Transverse colon (tissue), 4 donors: ENCODE measurements at regions not wholly inside any gene's neighbourhood (a gene's known extent, or its start where the extent isn't known, plus 50 kb on each side); places are given as distances from the start of the nearest gene placed in this dataset.

Experiments used
- DNase-seq: peaks from one replicate; pipeline ENCODE4 v3.0.0-alpha.2; 2019
- H3K27ac ChIP-seq, 4 donors: fragments of 200-600 bp; sonication (generic); 2 replicates each; pipeline ENCODE4 v1.5.1; 2016 to 2018; ENCODE audit warnings: inconsistent platforms in 4 of 4
- H3K27me3 ChIP-seq: fragments of 200-600 bp; sonication (generic); 2 replicates; pipeline ENCODE4 v1.5.1; 2017; ENCODE audit warnings: inconsistent platforms
- H3K36me3 ChIP-seq, 4 donors: fragments of 200-600 bp; sonication (generic); 2 replicates each; pipeline ENCODE4 v1.5.1; 2017 to 2019; ENCODE audit warnings: inconsistent platforms in 4 of 4
- H3K4me1 ChIP-seq, 4 donors: fragments of 200-600 bp; sonication (generic); 2 replicates each; pipeline ENCODE4 v1.5.1; 2017 to 2020; ENCODE audit warnings: inconsistent platforms in 4 of 4
- H3K4me3 ChIP-seq, 4 donors: fragments of 200-600 bp; sonication (generic); 1 replicate in 1 of 4; 2 replicates in 3 of 4; pipeline versions ENCODE4 v1.5.1 to v1.6.1; 2017 to 2019; ENCODE audit warnings: inconsistent platforms in 4 of 4
- H3K9me3 ChIP-seq, 2 donors: fragments of 200-600 bp; sonication (generic); 2 replicates each; pipeline ENCODE4 v1.5.1; 2017 to 2019; ENCODE audit warnings: inconsistent platforms in 2 of 2
- CTCF ChIP-seq, 5 experiments: fragments of 200-600 bp in 3 of 5; fragments of 450-650 bp in 2 of 5; sonication (generic) in 3 of 5; IDR thresholded peaks; 1 replicate in 2 of 5; 2 replicates in 3 of 5; pipeline ENCODE4 v1.5.1; 2016 to 2017; ENCODE audit warnings: antibody characterized with exemption in 5 of 5, inconsistent platforms in 3 of 5, mild to moderate bottlenecking in 2 of 5, moderate library complexity in 1 of 5
- EP300 ChIP-seq: sonication (generic); formaldehyde crosslinking; IDR thresholded peaks from one replicate; pipeline ENCODE4 v1.6.1; 2017; ENCODE audit warnings: antibody characterized with exemption, low read depth
- POLR2A ChIP-seq: fragments of 450-650 bp; IDR thresholded peaks from one replicate; pipeline ENCODE4 v1.6.1; 2016; ENCODE audit warnings: antibody characterized with exemption, mild to moderate bottlenecking, moderate library complexity
- POLR2AphosphoS5 ChIP-seq, 3 donors: sonication (generic); formaldehyde crosslinking; IDR thresholded peaks; one replicate each; pipeline ENCODE4 v1.6.1; 2016; ENCODE audit warnings: antibody characterized with exemption in 3 of 3
- WGBS, 2 donors: methylation state at CpG; one replicate each; pipeline ENCODE4 v1.1.5; 2018; ENCODE audit warnings: low coverage in 1 of 2; 5-methylcytosine and 5-hydroxymethylcytosine counted together
- in situ Hi-C, 4 donors: fragments of 200-750 bp; cut with MboI; loops; one replicate each; pipeline versions ENCODE4 v1.15.0 to v1.15.1; 2017; ENCODE audit warnings: low sequenced_read_pairs in 3 of 4, low pct_ligation_motif_present in 1 of 4, low pct_unique_long_range_greater_than_20kb in 1 of 4
- intact Hi-C: fragments of 100-400 bp; cut with DNase I; formaldehyde crosslinking; loops from one replicate; pipeline ENCODE4 v1.15.1; 2023; ENCODE audit warnings: low total_unique reads

GRCh38 chr13:34210341-34210740, 392.4 kb downstream of the RFC3 start:
- TF ChIP-seq POLR2A (no peak), EP300 (no peak), POLR2AphosphoS5 (IDR thresholded peaks at IDR 0.05) (no peak), CTCF (IDR thresholded peaks at IDR 0.05) (no peak)
- Histone ChIP-seq H3K36me3 (no peaks in the 10 kb centered on the region), H3K27ac (no peak overlapping the region), H3K27me3 (no peaks in the 10 kb centered on the region), H3K9me3 (no peaks in the 10 kb centered on the region), H3K4me1 (no peaks in the 10 kb centered on the region), H3K4me3 (no peak overlapping the region)
- WGBS, 2 donors, result 73 to 90% methylated on average over 1 of the region's 1 CpG
- in situ Hi-C loops, result no loop called here
- DNase-seq, result no peak
- intact Hi-C loops, result no loop called here

- no peaks in the 10 kb centered on the region for H3K9me3 ChIP-seq
- WGBS, 2 donors, result 96% methylated on average over 2 of the region's 2 CpGs; no CpG with 5 or more reads in 1 of the 2 donors
- H3K36me3 ChIP-seq, result no peaks in the 10 kb centered on the region
- no peak for DNase-seq
- H3K27ac ChIP-seq, result no peak overlapping the region
- TF ChIP-seq CTCF (IDR thresholded peaks at IDR 0.05) (no peak), POLR2AphosphoS5 (IDR thresholded peaks at IDR 0.05) (no peak), EP300 (no peak), POLR2A (no peak)
- no peaks in the 10 kb centered on the region for H3K4me1 ChIP-seq
- no peaks in the 10 kb centered on the region for H3K27me3 ChIP-seq
- no peak overlapping the region for H3K4me3 ChIP-seq
- intact Hi-C loops (no loop called here), in situ Hi-C loops (no loop called here)
These were observed 396.7 kb downstream of the RFC3 start for GRCh38 chr13:34214686-34215085.

- no peak overlapping the region for H3K27ac ChIP-seq
- no peaks in the 10 kb centered on the region for H3K36me3 ChIP-seq
- in situ Hi-C loops (no loop called here), intact Hi-C loops (no loop called here)
- 91 to 95% methylated on average over 4 of the region's 4 CpGs for WGBS, 2 donors
- H3K4me1 ChIP-seq, result no peaks in the 10 kb centered on the region
- TF ChIP-seq CTCF (IDR thresholded peaks at IDR 0.05) (no peak), POLR2AphosphoS5 (IDR thresholded peaks at IDR 0.05) (no peak), POLR2A (no peak), EP300 (no peak)
- H3K4me3 ChIP-seq, result no peak overlapping the region
- no peaks in the 10 kb centered on the region for H3K27me3 ChIP-seq
- DNase-seq, result no peak
- no peaks in the 10 kb centered on the region for H3K9me3 ChIP-seq
These were observed 398.3 kb downstream of the RFC3 start for GRCh38 chr13:34216256-34216655.

- no peak for TF ChIP-seq POLR2A
- no peak for TF ChIP-seq CTCF (IDR thresholded peaks at IDR 0.05)
- no peak for TF ChIP-seq POLR2AphosphoS5 (IDR thresholded peaks at IDR 0.05)
- TF ChIP-seq EP300, result no peak
- no peaks in the 10 kb centered on the region for H3K36me3 ChIP-seq
- 79 to 84% methylated on average over 5 to 12 of the region's 12 CpGs for WGBS, 2 donors
- no peaks in the 10 kb centered on the region for H3K4me1 ChIP-seq
- H3K27ac ChIP-seq, result no peak overlapping the region
- no peaks in the 10 kb centered on the region for H3K9me3 ChIP-seq
- in situ Hi-C loops (no loop called here), intact Hi-C loops (no loop called here)
- H3K4me3 ChIP-seq, result no peak overlapping the region
- no peaks in the 10 kb centered on the region for H3K27me3 ChIP-seq
- DNase-seq, result no peak
These were observed 399.5 kb downstream of the RFC3 start for GRCh38 chr13:34217343-34218025.
